H1 (cell line): ENCODE measurements at regions not wholly inside any gene's neighbourhood (a gene's known extent, or its start where the extent isn't known, plus 50 kb on each side); places are given as distances from the start of the nearest gene placed in this dataset.

ENCODE experiments used
- CTCF ChIA-PET: fragments of 300-600 bp; sonication (Branson Sonifier 250); formaldehyde crosslinking; loops from one replicate; lab custom pipeline; 2021; ENCODE audit not compliant: partially characterized antibody; lab: Charles Lee
- POLR2A ChIA-PET: fragments of 300-600 bp; sonication (Branson Sonifier 250); formaldehyde crosslinking; loops from one replicate; lab custom pipeline; 2021; ENCODE audit warnings: inconsistent platforms; ENCODE audit not compliant: partially characterized antibody; lab: Charles Lee
- DNase-seq, 2 experiments: peaks; one replicate each; pipeline versions ENCODE4 v3.0.0 to v3.0.0-alpha.2; 2010 to 2022; ENCODE audit warnings: low spot score in 2 of 2, low read depth in 1 of 2, mixed read lengths in 1 of 2
- FAIRE-seq: peaks from 2 replicates; lab custom pipeline; 2011; peaks lifted over from hg19 to GRCh38; lab: Jason Lieb, UNC
- H2AFZ ChIP-seq: 2 replicates; pipeline ENCODE4 v1.8.1; 2012; ENCODE audit warnings: low read length, inconsistent platforms
- H2AK5ac ChIP-seq: 2 replicates; pipeline ENCODE4 v1.6.1; 2013; ENCODE audit warnings: low read depth, low read length
- H2BK120ac ChIP-seq: replicated peaks from 2 replicates; pipeline ENCODE3; 2013; ENCODE audit warnings: low read depth, low read length, inconsistent platforms
- H2BK12ac ChIP-seq: 2 replicates; pipeline ENCODE4 v1.6.1; 2013; ENCODE audit warnings: low read depth, low read length
- H2BK15ac ChIP-seq: 2 replicates; pipeline ENCODE4 v1.6.1; 2013; ENCODE audit warnings: low read length
- H2BK20ac ChIP-seq: 2 replicates; pipeline ENCODE4 v1.6.1; 2013; ENCODE audit warnings: low read length
- H2BK5ac ChIP-seq: 2 replicates; pipeline ENCODE4 v1.6.1; 2013; ENCODE audit warnings: low read depth, low read length
- H3K14ac ChIP-seq: 2 replicates; pipeline ENCODE4 v1.6.1; 2013; ENCODE audit warnings: inconsistent platforms; ENCODE audit not compliant: insufficient read length
- H3K18ac ChIP-seq: 2 replicates; pipeline ENCODE4 v1.6.1; 2013; ENCODE audit warnings: low read length; ENCODE audit errors: extremely low read depth
- H3K23ac ChIP-seq: 2 replicates; pipeline ENCODE4 v1.6.1; 2013; ENCODE audit warnings: inconsistent platforms; ENCODE audit not compliant: insufficient read length
- H3K23me2 ChIP-seq: 2 replicates; pipeline ENCODE4 v1.6.1; 2013; ENCODE audit warnings: low read depth, low read length
- H3K27ac ChIP-seq: 2 replicates; pipeline ENCODE4 v1.6.1; 2011; ENCODE audit warnings: low read depth, low read length, inconsistent platforms
- H3K27me3 ChIP-seq, 4 experiments: replicated peaks in 1 of 4; 1 replicate in 1 of 4; 2 replicates in 3 of 4; pipeline versions ENCODE4 v1.6.1 to v1.8.1; 2011 to 2013; ENCODE audit warnings: low read length in 3 of 4, mild to moderate bottlenecking in 3 of 4, inconsistent platforms in 2 of 4, mixed read lengths in 2 of 4, moderate library complexity in 1 of 4; ENCODE audit not compliant: control insufficient read depth in 3 of 4, insufficient read depth in 3 of 4; ENCODE audit errors: extremely low read depth in 1 of 4
- H3K36me3 ChIP-seq, 4 experiments: 2 replicates each; pipeline versions ENCODE4 v1.6.1 to v1.8.1; 2011 to 2013; ENCODE audit warnings: mild to moderate bottlenecking in 4 of 4, low read length in 3 of 4, moderate library complexity in 2 of 4, control low read depth in 1 of 4, inconsistent platforms in 1 of 4; ENCODE audit not compliant: insufficient read depth in 4 of 4, control insufficient read depth in 2 of 4
- H3K4ac ChIP-seq: replicated peaks from 2 replicates; pipeline ENCODE3; 2013; ENCODE audit warnings: low read length, low read depth, mixed read lengths, inconsistent platforms; ENCODE audit not compliant: insufficient read length
- H3K4me1 ChIP-seq, 4 experiments: replicated peaks in 1 of 4; 1 replicate in 1 of 4; 2 replicates in 3 of 4; pipeline versions ENCODE4 v1.6.1 to v1.8.1; 2011 to 2013; ENCODE audit warnings: low read length in 3 of 4, inconsistent platforms in 2 of 4, mixed read lengths in 1 of 4; ENCODE audit not compliant: insufficient read depth in 4 of 4, control insufficient read depth in 3 of 4
- H3K4me2 ChIP-seq, 2 experiments: 2 replicates each; pipeline versions ENCODE4 v1.6.1 to v1.8.1; 2011 to 2013; ENCODE audit warnings: low read depth in 2 of 2, low read length in 2 of 2, control low read depth in 1 of 2, inconsistent platforms in 1 of 2, mild to moderate bottlenecking in 1 of 2; ENCODE audit not compliant: insufficient read depth in 1 of 2
- H3K4me3 ChIP-seq, 4 experiments: fragments of 200-600, 300-600 bp in 1 of 4; sonication (generic), shearing (Covaris generic), sonication (Bioruptor Twin) in 1 of 4; 2 replicates each; pipeline versions ENCODE4 v1.5.1 to v1.8.1; 2011 to 2016; ENCODE audit warnings: low read length in 4 of 4, low read depth in 3 of 4, control low read depth in 2 of 4, inconsistent platforms in 2 of 4, mild to moderate bottlenecking in 2 of 4, mixed read lengths in 1 of 4, moderate library complexity in 1 of 4; ENCODE audit not compliant: insufficient read depth in 2 of 4; ENCODE audit errors: extremely low read depth in 1 of 4
- H3K56ac ChIP-seq: replicated peaks from 2 replicates; pipeline ENCODE3; 2013; ENCODE audit warnings: low read depth, mild to moderate bottlenecking, mixed read lengths, low read length, inconsistent platforms; ENCODE audit not compliant: insufficient read length
- H3K79me1 ChIP-seq: 2 replicates; pipeline ENCODE4 v1.6.1; 2013; ENCODE audit warnings: low read depth, low read length, control low read depth
- H3K79me2 ChIP-seq, 2 experiments: 2 replicates each; pipeline versions ENCODE4 v1.6.1 to v1.8.1; 2012 to 2013; ENCODE audit warnings: low read length in 2 of 2, mild to moderate bottlenecking in 2 of 2, inconsistent platforms in 1 of 2; ENCODE audit not compliant: insufficient read depth in 2 of 2, control insufficient read depth in 1 of 2
- H3K9ac ChIP-seq, 4 experiments: replicated peaks in 1 of 4; 1 replicate in 1 of 4; 2 replicates in 3 of 4; pipeline versions ENCODE4 v1.6.1 to v1.8.1; 2011 to 2013; ENCODE audit warnings: low read depth in 3 of 4, low read length in 3 of 4, control low read depth in 2 of 4, mild to moderate bottlenecking in 2 of 4, moderate library complexity in 2 of 4, inconsistent platforms in 1 of 4; ENCODE audit errors: extremely low read depth in 1 of 4
- H3K9me3 ChIP-seq, 2 experiments: 2 replicates each; pipeline versions ENCODE4 v1.6.1 to v1.8.1; 2012 to 2013; ENCODE audit warnings: mild to moderate bottlenecking in 2 of 2, moderate library complexity in 2 of 2, control low read depth in 1 of 2, inconsistent platforms in 1 of 2, low read depth in 1 of 2, low read length in 1 of 2, mixed read lengths in 1 of 2; ENCODE audit not compliant: insufficient read depth in 2 of 2
- H4K20me1 ChIP-seq, 2 experiments: replicated peaks in 1 of 2; 2 replicates each; pipeline versions ENCODE3 to v1.8.1; 2011 to 2013; ENCODE audit warnings: inconsistent platforms in 2 of 2, low read length in 2 of 2, mild to moderate bottlenecking in 1 of 2; ENCODE audit not compliant: insufficient read depth in 2 of 2, control insufficient read depth in 1 of 2
- H4K5ac ChIP-seq: 2 replicates; pipeline ENCODE4 v1.6.1; 2013; ENCODE audit warnings: low read length, low read depth, mixed read lengths, inconsistent platforms; ENCODE audit not compliant: insufficient read length
- H4K8ac ChIP-seq: 2 replicates; pipeline ENCODE4 v1.8.0; 2013; ENCODE audit warnings: mild to moderate bottlenecking, moderate library complexity, low read length, inconsistent platforms; ENCODE audit not compliant: insufficient read depth; ENCODE audit errors: extremely low read depth
- H4K91ac ChIP-seq: replicated peaks from 2 replicates; pipeline ENCODE3; 2013; ENCODE audit warnings: low read length, mixed read lengths, inconsistent platforms; ENCODE audit not compliant: insufficient read length
- JUND ChIP-seq: IDR thresholded peaks from 2 replicates; pipeline ENCODE4 v1.6.1; 2011; ENCODE audit warnings: mild to moderate bottlenecking, improper control_type of control experiment, low read length
- POLR2AphosphoS5 ChIP-seq: IDR thresholded peaks from 2 replicates; pipeline ENCODE4 v1.6.1; 2011; ENCODE audit warnings: low read depth, low read length
- RAD21 ChIP-seq, 2 experiments: IDR thresholded peaks in 1 of 2; conservative IDR thresholded peaks in 1 of 2; 2 replicates each; pipeline ENCODE4 v1.6.1; 2011; ENCODE audit warnings: low read depth in 2 of 2, low read length in 2 of 2, improper control_type of control experiment in 1 of 2, inconsistent platforms in 1 of 2, mild to moderate bottlenecking in 1 of 2, moderate library complexity in 1 of 2
- RFX5 ChIP-seq: IDR thresholded peaks from 2 replicates; pipeline ENCODE4 v1.6.1; 2011; ENCODE audit warnings: low read depth, low read length, improper control_type of control experiment, borderline replicate concordance
- RXRA ChIP-seq: IDR thresholded peaks from 2 replicates; pipeline ENCODE4 v1.6.1; 2011; ENCODE audit warnings: low read depth, mild to moderate bottlenecking, low read length, moderate library complexity; ENCODE audit not compliant: insufficient read depth
- SAP30 ChIP-seq: fragments of 300-600 bp; sonication (generic); IDR thresholded peaks from 2 replicates; pipeline ENCODE4 v1.7.1; 2012; ENCODE audit warnings: low read length, moderate library complexity, mild to moderate bottlenecking, inconsistent platforms; ENCODE audit not compliant: insufficient read depth, insufficient replicate concordance
- SP1 ChIP-seq: IDR thresholded peaks from 2 replicates; pipeline ENCODE4 v1.6.1; 2011; ENCODE audit warnings: low read depth, low read length
- TBP ChIP-seq: IDR thresholded peaks from 2 replicates; pipeline ENCODE4 v1.6.1; 2011; ENCODE audit warnings: low read depth, low read length, improper control_type of control experiment
- WGBS, 2 experiments: shearing (Covaris generic) in 1 of 2; methylation state at CpG; one replicate each; pipeline versions ENCODE4 v1.1.6 to v1.1.7; 2013 to 2015; ENCODE audit warnings: low lambda C conversion rate in 2 of 2, mixed read lengths in 2 of 2, inconsistent platforms in 1 of 2, low coverage in 1 of 2, missing lambda C conversion rate in 1 of 2; ENCODE audit not compliant: insufficient replicate concordance in 2 of 2, insufficient coverage in 1 of 2, insufficient read length in 1 of 2; ENCODE audit errors: extremely low coverage in 1 of 2, missing lambda C conversion rate in 1 of 2; 5-methylcytosine and 5-hydroxymethylcytosine counted together
- TF ChIP-seq, protein P1 (sequence below), 3 experiments: IDR thresholded peaks; 1 replicate in 2 of 3; 2 replicates in 1 of 3; pipeline versions ENCODE4 v1.5.1 to v1.6.1; 2011; ENCODE audit warnings: low read length in 3 of 3, mild to moderate bottlenecking in 3 of 3, inconsistent platforms in 2 of 3, low read depth in 1 of 3, moderate library complexity in 1 of 3; ENCODE audit not compliant: insufficient read depth in 1 of 3; ENCODE audit errors: control extremely low read depth in 1 of 3

DNA sequence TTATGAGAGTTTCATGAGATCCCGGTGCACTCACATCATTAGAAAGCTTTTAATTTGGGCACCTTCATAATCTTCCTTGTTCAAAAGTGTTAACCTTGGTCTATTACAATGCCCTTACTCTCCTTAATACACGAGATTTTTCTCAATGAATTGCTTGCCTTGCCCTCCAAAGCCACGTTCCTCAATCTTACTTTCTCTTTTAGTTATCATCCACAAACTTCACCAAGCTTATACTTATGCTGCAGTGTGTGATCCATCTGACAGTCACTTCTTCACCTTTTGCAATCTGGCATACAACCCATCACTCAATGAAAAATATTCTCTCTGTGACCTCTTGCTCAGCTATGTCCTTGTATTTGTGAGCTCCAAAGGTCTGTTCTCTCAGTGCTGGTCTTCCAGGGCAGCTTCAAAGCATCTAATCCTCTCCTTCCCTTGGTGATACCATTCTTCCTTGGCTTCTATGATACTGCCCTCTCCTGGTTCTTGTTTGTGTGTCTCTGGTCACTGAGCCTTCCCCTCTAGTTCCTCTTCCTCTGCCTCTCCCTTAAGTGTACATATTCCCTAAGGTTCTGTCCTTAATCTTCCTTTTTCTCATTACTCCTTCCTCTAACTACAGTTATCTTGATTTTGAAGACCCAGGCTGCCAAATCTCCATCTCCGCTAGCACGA, 202.2 kb upstream of the STARD13 start:
- H4K5ac ChIP-seq, result no peak overlapping the region
- peaks cover 0 to 9% (median 4%) of the 10 kb centered on the region in 4 experiments; a peak in 4 of 7 replicates for H3K4me1 ChIP-seq
- H2BK20ac ChIP-seq, result peak overlapping the region; percentile 69; the same call in 1 of the 2 replicates
- H3K56ac ChIP-seq, result no peak overlapping the region
- no peak overlapping the region for H2BK15ac ChIP-seq
- no peak overlapping the region for H2BK12ac ChIP-seq
- TF ChIP-seq RFX5 (no peak), RXRA (no peak), SP1 (no peak), SAP30 (no peak), JUND (no peak), TBP (no peak), RAD21 (IDR thresholded peaks at IDR 0.05 in 1 of 2, conservative IDR thresholded peaks at IDR 0.05 in 1 of 2; ENCODE audit: low read depth in 2 of 2, low read length in 2 of 2) (peak; percentile 54 to 64), POLR2AphosphoS5 (no peak)
- TF ChIP-seq, protein P1, sequence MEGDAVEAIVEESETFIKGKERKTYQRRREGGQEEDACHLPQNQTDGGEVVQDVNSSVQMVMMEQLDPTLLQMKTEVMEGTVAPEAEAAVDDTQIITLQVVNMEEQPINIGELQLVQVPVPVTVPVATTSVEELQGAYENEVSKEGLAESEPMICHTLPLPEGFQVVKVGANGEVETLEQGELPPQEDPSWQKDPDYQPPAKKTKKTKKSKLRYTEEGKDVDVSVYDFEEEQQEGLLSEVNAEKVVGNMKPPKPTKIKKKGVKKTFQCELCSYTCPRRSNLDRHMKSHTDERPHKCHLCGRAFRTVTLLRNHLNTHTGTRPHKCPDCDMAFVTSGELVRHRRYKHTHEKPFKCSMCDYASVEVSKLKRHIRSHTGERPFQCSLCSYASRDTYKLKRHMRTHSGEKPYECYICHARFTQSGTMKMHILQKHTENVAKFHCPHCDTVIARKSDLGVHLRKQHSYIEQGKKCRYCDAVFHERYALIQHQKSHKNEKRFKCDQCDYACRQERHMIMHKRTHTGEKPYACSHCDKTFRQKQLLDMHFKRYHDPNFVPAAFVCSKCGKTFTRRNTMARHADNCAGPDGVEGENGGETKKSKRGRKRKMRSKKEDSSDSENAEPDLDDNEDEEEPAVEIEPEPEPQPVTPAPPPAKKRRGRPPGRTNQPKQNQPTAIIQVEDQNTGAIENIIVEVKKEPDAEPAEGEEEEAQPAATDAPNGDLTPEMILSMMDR (IDR thresholded peaks at IDR 0.05; ENCODE audit: control extremely low read depth in 1 of 3, insufficient read depth in 1 of 3, low read depth in 1 of 3, low read length in 3 of 3), result peak in 2 of 3 experiments; percentile 24 to 48; a peak in 2 of 4 replicates
- no peak overlapping the region for H4K8ac ChIP-seq
- no peaks in the 10 kb centered on the region for H3K36me3 ChIP-seq
- no peaks in the 10 kb centered on the region for H3K27me3 ChIP-seq
- H3K14ac ChIP-seq, result no peak overlapping the region
- no peak overlapping the region for H2BK120ac ChIP-seq
- no peaks in the 10 kb centered on the region for H3K79me1 ChIP-seq
- no peak for FAIRE-seq
- CTCF ChIA-PET, result interaction anchor here (0.6 to 2.0 kb wide), 10 partner anchors 10 to 1221 kb away, joined by 3 to 6 read pairs (median 3); no protein-coding TSS in a partner anchor
- H2AK5ac ChIP-seq, result no peak overlapping the region
- no peak overlapping the region for H2BK5ac ChIP-seq
- H3K4ac ChIP-seq, result no peak overlapping the region
- H3K27ac ChIP-seq, result no peak overlapping the region
- peaks cover 0 to 10% of the 10 kb centered on the region in 2 experiments; a peak in 2 of 4 replicates for H3K9me3 ChIP-seq
- 0 out of 2 replicates have a peak overlapping the region, but pooled peaks have one; percentile 26 for H2AFZ ChIP-seq
- no peak overlapping the region for H3K18ac ChIP-seq
- DNase-seq, result no peak
- no peaks in the 10 kb centered on the region for H4K20me1 ChIP-seq
- no peak overlapping the region for H3K9ac ChIP-seq
- H3K4me2 ChIP-seq, result no peak overlapping the region
- WGBS, 2 experiments, result 90% methylated on average over 5 of the region's 5 CpGs; no CpG with 5 or more reads in 1 of the 2 experiments
- H3K79me2 ChIP-seq, result no peaks in the 10 kb centered on the region
- POLR2A ChIA-PET, result interaction anchor here (1.2 kb wide), 1 partner anchor 55 kb away, joined by 3 read pairs; no protein-coding TSS in a partner anchor
- no peak overlapping the region for H3K4me3 ChIP-seq
- H3K23me2 ChIP-seq, result no peaks in the 10 kb centered on the region
- H3K23ac ChIP-seq, result no peak overlapping the region
- H4K91ac ChIP-seq, result no peak overlapping the region
